ENCODE measurements at regions not wholly inside any gene's neighbourhood (a gene's known extent, or its start where the extent isn't known, plus 50 kb on each side); places are given as distances from the start of the nearest gene placed in this dataset.
"Not testable (repeated sequence)": the region's sequence is repeated elsewhere in the genome, so short reads cannot be mapped to it uniquely, and the experiment has no call there.

DNA sequence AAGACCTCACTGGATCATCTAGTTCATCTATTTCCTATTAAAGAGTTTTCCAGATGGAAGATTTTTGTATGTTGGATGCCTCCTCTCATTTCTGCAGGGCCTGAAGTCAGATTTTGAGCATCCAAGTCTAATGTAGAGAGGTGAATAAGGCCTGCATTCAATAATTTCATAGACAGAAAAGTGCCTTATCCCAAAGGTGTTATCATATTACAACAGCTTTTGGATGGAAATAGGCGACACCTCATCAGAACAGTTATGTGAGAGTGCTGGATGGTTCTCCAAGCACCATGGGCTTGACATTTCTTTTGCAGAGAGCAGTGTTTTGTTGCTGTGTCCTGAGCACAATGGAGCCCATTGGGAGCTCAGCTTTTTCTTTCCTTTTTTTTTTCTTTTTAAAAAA is 162.4 kb upstream of the MEOX2 start:
- DNase-seq, result no peak

DNA sequence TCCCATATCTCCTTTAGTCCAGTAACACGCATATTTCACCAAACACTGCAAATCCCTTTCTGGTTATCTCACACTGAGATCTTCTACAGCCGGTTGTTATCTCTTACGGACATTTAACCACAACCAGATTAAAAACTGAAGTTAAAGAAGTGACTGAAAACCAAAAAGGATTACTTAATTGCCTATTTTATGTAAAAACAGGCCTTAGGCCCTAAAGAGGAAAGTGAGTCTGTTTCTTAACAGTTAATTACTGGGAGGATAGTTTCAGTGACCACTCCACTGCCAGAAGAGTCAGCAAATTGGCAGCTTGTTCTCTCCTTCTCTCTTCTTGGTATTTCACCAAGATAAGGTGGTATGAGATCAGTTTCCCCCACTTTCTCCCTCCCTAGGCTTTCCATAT is 161.9 kb upstream of the MEOX2 start:
- no peak for DNase-seq

DNA sequence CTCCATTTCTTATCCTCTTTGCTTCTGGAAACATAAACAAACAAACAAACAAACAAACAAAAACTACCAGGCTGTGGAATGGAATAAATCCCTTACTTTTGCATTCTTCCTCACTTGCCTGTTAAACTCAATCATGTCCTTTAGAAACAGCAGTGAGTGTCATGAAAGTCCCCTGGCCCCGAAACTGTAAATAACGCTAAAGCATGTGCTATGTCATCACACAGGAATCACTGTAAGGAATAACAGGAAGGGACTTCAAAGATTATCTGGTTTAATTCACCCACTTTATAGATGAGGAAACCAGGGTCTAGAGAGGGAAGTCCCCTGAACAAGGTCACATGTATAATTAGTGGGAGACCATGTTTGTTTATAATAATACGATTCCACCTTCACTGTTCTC is 159.4 kb upstream of the MEOX2 start:
- no peak for DNase-seq

DNA sequence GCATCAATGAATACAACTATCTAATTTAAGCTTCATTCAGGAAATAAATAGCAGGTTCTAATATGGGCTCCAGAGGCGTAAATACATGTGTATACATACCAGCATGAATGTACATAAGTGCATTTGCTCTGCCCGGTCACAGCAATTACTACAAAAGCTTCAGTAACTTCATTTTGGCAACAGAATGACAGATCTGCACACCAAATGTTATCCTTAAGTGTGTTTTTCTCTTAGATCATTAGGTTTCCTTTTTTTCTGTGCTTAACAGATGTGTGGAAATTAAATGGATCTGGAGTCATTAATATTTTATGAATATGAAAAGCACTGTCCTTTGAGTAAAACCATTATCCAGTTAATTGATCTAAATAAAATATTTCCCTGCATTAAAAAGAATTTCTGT is 159.0 kb upstream of the MEOX2 start:
- no peak for DNase-seq

DNA sequence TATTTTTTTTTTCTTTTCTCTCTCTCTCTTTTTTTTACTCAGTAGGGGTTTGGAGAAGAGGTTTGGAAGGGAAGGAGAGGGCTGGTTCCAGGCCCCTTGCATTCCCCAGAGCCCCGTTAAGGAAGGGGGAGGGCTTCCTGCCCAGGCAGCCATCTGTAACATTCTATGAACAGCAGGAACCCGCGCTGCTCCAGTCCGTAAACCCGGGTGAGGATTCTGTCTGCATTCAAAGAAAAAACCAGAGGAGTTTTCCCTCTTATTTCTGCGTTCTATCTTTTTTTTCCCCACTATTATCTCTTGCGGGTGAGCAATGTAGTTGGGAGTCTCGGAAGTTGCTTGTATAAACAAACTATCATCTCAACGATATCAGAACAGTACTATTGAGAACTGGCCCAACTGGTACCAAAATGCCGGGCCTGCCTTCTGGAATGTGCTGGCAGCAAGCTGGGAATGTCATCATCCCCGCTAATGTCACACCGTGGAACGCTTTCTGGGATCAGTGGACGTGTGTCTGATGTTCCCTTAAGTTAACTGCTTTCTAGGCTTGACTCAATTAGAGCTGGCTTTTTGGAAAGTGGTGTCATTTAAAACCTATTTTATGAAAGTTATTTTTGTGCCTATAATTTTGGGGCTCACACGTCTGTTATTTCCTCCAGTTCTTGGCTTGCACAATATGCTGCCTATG is 153.1 kb upstream of the MEOX2 start:
- DNase-seq, result no peak

DNA sequence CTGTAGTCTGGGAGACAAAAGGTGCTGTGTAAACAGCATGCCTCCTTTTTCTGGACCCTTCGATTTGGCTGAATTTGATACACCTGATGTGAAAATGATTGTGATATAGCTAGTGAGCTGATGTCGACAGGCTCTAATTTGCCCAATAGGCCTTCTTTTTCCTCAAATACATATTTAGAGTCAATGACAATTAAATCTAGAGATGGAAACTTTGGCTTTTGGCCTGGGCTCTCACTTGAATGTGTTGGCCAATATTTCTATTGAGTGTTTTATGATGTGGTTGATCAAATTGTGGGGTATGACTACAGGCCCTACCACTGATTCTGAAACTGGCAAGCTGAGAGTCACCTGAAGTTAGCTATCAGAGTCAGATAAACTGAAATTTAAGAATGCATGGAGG is 151.8 kb upstream of the MEOX2 start:
- no peak for DNase-seq

DNA sequence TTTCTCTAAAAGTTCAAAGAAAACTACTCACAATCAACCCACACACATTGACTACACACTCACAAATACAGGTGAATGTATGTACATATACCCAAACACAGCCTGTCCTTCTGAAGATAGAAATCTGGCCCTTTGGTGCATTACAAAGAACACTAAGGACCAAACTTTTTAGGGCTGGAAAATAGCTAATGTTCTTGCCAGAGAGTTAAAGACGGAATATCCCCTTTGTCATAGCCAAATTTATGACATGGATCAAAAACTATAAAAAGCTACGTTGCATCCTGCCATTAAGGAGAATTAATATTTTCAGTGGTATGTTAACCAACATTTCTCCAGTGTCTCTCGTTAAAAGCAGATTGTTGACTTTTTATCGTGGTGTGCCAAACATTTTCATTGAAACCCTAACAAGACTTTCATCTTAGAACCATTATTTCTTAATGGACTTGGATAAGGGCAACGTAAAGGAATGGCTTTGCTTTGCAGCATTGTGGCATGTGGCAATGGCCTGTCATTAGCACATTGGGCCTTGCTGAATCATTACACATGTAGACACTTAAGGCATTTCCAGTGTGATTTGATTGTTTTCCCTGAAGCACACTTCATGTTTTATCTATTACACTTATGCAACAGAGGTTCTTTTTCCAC is 150.9 kb upstream of the MEOX2 start:
- DNase-seq, result no peak

DNA sequence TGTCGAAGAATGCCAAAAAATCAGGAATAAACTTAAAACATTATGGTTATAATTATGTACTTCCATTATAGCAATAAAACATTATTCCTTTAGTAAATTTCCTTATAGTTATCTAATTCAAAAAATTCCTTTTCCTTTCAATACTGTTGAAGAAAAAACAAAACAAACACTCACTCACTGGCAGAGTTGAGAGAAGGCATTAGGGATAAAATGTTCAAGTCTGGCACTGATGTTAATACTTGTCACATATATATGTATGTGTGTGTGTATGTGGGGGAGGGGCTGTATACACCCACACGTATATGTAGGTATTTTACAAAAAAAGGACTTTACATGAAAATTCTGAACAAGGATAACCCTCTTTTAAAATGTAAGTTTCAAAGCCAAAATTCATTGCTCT is 150.2 kb upstream of the MEOX2 start:
- no peak for DNase-seq

DNA sequence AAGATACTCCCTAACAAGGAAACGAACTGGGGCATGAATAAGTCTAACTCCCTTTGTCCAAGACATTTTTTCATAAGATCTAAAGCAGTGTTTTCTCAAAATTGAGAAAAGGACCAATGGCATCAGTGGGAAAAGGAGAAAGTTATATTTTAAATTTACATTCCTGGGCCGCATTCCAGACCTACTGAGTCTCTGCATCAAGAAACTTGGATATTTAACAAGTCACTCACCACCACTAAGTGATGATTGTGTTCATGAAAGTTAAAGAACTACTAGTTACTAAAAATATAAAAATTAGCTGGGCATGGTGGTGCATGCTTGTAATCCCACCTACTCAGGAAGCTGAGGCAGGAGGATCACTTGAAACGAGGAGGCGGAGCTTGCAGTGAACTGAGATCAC is 149.6 kb upstream of the MEOX2 start:
- DNase-seq, result no peak

DNA sequence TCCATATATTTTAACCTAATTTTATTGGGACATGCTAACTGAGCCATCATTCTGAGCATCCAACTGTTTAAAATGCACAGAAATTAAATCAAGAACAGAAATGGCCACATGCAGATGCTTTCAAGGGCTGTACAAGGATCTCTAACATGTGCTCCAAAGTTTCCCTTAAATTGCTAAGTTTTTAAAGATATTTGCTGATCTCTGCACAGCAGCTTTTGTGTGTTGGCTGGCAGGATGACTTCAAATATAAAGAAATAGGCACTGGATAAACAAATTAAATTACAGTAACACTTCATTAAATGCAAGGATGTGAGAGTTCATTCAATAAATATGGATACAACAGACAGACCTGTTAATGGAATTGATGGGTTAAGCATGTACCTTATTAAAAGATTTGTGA is 148.0 kb upstream of the MEOX2 start:
- no peak for DNase-seq

DNA sequence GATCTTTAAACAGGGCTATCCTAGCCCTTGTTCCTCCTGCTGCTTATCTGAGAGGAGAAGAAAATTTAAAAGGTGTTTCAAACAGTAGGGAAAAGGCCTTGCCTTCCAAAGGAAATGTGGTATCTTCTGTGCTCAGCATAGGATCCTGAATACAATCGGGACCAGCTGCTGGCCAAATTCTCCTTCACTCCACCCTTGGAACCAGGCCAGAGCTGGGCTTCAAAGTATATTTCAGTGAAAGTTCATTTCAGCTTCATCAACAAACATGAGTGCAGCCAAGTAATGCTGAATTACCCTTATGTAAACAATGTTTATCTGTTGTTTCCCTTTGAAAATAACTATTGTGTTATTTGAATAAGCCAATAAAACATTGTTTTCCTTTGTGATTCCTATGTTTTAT is 146.5 kb upstream of the MEOX2 start:
- peak; percentile 31 for DNase-seq

DNA sequence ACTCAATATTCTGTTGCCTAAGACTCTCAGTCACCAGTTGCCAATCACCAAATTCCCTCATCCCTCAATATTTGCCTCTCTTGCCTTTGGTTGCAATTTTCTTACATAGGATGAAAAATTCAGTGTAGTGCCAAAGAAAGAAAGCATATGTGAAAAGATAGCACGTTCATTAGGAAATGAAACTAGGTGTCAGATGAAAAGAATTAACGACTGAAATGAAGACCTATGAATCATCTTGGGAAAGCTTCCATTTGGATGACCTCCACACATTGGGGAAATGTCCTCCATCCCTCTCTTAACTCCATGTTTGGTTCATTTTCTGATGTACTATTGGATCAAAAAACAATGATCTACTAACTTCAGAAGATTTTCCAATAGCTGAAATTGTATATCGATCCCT is 145.1 kb upstream of the MEOX2 start:
- no peak for DNase-seq

DNA sequence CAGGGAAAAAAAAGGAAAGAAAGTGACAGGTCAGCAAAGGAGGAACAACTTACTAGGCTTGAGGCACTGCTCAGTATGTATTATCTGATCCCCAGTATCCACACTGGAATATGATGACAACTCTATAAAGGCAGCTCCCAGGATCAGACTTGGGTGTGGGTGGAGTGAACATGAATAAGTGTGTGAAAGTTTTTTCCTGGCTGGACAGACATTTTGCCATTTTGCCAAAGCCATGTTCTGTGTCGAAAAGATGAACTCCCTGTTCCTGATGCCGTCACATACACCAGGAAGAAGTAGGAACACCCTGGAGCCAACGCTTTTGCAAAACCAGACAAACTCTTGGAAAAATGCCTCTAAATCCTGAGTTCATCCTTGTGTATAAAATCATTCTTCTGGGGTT is 143.2 kb upstream of the MEOX2 start:
- no peak for DNase-seq

DNA sequence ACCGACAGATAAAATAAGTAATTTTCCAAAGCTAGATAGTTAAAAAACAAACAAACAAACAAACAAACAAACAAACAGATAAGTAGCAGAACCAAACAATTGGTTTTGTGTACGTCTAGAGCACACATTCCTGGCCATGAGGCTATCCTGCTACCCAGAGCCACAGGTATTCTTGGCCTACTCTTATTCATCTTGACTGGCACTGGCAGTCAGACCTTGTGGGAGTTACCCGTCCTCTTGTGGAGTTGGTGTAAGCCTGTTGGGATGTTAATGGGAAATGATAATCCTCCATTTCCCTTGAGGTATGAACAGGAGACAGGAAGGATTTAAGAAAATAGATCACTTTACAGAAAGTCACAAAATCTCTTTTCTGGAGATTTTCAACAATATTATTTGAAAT is 142.4 kb upstream of the MEOX2 start:
- DNase-seq, result no peak

DNA sequence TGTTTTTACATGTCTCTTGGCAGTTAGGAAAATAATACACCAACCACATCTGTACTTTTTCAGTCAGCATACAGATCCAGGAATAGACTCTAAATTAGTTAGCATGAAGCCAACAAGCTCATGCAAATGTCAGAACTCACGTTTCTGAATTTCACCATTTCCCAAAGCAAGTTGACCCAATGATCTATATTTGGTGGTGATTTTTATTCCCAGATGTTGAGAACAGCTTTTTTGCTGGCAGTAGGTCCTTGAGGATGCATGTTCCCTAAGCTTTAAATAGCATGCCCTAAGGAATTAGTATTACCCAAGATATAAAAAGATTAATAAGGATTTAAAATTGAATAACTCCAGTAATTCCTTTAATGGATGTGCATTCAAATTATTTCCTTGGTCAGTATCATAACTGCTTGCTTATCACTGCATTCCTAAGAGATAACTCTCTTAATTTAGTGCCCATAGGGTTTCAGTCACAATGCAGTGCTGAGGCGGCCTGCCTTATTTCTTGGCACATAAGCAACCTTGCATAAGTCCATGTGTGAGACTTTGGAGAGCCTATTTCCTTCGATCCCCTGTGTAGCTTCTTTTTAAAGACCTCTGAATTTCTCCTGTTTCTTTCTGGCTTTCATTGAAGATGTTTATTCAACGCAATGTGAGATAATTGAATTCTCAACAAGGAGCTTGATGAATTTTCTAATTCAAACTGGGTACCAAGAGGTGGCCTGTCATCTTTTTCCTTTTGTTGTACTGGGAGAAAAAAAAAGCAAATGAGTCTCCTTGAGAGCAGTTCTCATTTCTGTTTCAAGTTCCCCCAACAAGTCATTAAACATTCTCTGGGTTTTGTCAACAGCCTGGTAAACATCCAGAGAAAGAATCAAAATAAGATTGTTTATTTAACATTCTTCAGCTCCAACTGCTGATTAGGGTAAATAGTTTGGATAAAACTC is 135.3 kb upstream of the MEOX2 start:
- no peak for DNase-seq

DNA sequence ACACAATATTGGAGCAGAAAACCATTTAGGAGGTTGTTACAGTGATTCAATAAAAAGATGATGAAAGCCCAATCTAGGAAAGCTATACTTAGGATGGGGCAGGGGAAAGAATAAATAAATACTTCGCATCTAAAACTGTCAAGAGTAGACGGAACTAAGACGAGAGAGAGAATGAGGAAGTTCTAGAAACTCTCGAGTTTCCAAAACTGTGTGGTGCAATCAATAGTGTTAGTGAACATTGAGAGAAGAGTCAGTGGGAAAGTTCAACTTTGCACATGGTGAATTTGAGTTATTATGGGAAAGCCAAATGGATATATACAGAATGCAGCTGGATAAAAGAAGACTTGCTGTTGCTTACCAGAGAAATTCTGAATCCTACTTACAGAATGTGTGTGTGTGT is 133.8 kb upstream of the MEOX2 start:
- no peak for DNase-seq

DNA sequence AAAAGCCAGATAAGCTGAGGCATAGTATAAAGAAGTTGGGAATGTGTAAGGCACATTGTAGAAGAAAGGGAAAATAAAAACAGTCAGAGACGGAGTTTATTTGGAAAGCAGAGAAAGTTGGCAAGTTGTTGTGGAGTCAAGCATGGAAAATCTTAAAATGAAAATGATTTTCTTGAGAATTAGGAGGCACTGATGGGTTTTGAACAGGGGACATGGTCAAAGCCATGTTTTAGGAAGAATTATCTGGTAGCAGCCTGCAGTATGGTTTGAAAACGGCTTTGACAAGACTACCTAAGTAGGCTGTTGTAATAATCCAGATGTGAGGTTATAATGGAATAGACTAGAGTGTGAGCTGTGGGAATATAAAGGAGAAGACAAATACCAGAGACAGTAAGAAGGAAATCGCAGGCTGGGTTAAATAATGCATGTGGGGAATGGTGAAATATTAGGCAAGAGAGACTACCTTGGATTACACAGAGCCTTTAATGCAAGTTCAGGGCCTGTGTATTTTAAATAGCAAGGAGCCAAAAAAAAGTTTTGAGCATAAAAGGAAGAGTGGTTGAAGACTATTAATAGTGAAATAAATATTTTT is 130.4 kb upstream of the MEOX2 start:
- DNase-seq, result no peak

DNA sequence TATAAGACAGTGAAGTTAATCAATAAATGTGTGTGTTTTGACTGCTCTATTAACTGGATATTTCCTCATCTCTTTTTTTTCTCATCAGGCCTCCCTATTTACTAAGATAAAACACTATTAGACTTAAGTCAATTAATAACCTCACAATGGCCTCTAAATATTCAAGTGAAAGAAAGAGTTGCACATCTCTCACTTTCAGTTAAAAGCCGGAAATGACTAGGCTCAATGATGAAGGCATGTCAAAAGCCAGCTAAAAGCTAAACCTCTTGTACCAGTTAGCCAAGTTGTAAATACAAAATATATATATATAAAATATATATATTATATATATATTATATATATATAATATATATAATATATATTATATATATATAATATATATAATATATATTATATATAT is 127.0 kb upstream of the MEOX2 start:
- DNase-seq, result no peak

DNA sequence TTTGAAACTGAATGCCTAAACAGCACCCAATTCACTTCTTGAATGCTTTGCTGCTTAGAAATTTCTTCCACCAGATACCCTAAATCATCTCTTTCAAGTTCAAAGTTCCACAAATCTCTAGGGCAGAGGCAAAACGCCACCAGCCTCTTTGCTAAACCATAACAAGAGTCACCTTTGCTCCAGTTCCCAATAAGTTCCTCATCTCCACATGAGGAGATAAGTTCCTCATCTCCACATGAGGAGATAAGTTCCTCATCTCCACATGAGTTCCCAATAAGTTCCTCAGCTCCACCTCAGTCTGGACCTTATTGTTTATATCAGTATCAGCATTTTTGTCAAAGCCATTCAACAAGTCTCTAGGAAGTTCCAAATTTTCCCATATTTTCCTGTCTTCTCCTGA is 123.9 kb upstream of the MEOX2 start:
- DNase-seq, result not testable (repeated sequence)

DNA sequence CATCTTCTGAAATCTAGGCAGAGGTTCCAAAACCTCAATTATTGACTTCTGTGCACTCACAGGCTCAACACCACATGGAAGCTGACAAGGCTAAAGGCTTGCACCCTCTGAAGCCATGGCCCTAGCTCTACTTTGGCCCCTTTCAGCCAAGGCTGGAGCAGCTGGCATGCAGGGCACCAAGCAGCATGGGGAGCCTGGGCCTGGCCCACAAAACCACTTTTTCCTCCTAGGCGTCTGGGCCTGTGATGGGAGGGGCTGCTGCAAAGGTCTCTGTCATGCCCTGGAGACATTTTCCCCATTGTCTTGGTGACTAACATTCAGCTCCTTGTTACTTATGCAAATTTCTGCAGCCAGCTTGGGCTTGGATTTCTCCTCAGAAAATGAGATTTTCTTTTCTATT is 123.5 kb upstream of the MEOX2 start:
- DNase-seq, result not testable (repeated sequence)

DNA sequence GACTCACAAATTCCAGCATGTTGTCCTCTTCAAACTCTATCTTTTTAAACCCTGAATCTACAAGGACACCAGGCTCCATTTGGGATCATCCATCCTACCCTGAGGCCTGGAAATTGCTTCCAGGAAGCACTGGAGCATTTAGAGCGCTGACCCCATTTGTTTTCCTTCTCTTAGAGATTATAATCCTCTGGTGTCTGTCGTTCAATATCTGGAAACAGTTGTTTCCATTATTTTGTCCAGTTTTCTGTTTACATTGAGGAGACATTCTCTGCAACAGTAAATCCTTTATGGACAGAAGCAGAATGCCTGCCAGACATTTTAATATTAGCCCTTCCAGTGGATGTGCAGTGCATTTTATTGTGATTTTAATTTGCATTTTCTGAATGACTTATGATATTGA is 119.4 kb upstream of the MEOX2 start:
- DNase-seq, result no peak

DNA sequence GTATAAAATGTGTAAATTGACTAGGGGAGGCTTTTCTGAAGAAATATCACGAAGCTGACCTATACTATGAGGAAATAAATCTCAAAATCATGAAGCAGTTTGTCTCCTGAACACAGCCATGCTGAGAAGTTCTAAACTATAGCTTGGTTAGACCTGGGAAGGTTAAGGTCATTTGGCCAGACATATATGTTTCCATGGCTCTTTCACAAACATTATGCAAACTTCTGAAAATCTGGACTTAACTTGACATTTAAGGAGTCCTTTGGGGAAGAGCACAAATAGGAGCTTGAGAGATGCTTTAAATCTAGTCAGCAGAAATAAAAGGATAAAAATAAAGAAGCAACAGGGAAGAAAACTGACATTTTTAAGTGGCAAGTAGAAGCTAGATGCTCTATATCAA is 115.9 kb upstream of the MEOX2 start:
- no peak for DNase-seq

DNA sequence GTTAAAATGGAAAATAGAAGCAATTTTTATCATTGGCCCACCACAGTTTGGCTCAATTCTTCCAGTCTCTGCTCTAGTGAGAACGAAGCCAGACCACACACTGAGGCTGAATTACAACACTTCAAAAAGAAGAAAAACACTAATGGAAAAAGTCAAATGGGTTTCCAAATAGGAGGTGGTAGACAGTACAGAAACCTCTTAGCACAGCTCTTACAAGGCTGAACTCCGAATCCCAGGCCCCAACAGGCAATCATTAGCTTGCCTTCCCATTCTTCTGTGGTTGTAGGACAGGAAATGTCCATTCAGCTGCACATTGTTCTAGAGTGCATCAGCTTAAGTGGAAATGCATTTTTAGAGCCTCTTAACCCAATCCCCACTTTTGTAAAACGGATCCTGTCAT is 115.1 kb upstream of the MEOX2 start:
- no peak for DNase-seq

DNA sequence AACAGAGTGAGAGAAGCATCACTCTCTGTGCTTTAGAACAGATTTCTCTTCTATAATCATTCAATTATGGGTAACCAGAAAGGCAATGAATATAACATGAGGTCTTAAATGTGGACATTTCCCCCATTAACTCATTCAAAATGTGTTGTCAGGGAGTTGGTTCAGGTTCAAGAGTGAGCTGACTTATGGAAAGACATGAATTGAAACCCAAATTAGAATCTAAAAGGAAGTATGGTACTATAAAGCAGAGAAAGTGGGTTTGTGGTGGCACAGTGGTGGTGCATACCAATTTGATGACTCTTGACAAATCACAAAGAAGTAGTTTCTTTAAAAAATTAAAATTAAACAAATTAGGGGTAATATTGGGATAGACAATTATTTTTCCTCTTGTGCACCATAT is 114.6 kb upstream of the MEOX2 start:
- DNase-seq, result no peak
